ENCODE measurements at regions not wholly inside any gene's neighbourhood (a gene's known extent, or its start where the extent isn't known, plus 50 kb on each side); places are given as distances from the start of the nearest gene placed in this dataset.

- Histone ChIP-seq H3K9me1 (ENCODE audit: insufficient read depth, low read length) (no peaks in the 10 kb centered on the region), H2BK120ac (ENCODE audit: low read depth, low read length) (no peak overlapping the region), H4K20me1 (ENCODE audit: insufficient read depth, low read length) (no peaks in the 10 kb centered on the region), H3K27ac (ENCODE audit: insufficient read depth, low read length) (no peak overlapping the region), H3K4ac (ENCODE audit: low read depth, low read length) (no peak overlapping the region), H3K9me3 (ENCODE audit: control insufficient read depth, insufficient read depth, low read length) (no peaks in the 10 kb centered on the region; the same call in 1 of the 2 replicates), H2BK15ac (ENCODE audit: low read depth, low read length) (no peak overlapping the region), H2AK9ac (replicated peaks; ENCODE audit: low read depth, low read length, poor library complexity) (no peak overlapping the region), H3K27me3 (ENCODE audit: control insufficient read depth, insufficient read depth, low read length) (no peaks in the 10 kb centered on the region), H3K79me1 (ENCODE audit: low read depth in 1 of 2, low read length in 2 of 2) (no peaks in the 10 kb centered on the region), H3K4me2 (ENCODE audit: low read depth, low read length) (no peak overlapping the region), H3K23ac (ENCODE audit: low read depth, low read length) (no peak overlapping the region), H4K5ac (ENCODE audit: low read depth, low read length) (no peak overlapping the region), H4K91ac (ENCODE audit: insufficient read depth, low read depth, low read length) (no peak overlapping the region), H3K56ac (ENCODE audit: extremely low read depth, insufficient read depth, low read length) (no peak overlapping the region), H2AFZ (replicated peaks; ENCODE audit: low read length, poor library complexity) (no peak overlapping the region), H3K4me3 (ENCODE audit: insufficient read depth, low read depth, low read length) (no peak overlapping the region), H3K36me3 (ENCODE audit: control insufficient read depth, insufficient read depth, low read length) (no peaks in the 10 kb centered on the region), H2AK5ac (ENCODE audit: low read depth, low read length) (no peak overlapping the region), H4K8ac (ENCODE audit: low read depth in 2 of 2, low read length in 2 of 2) (no peak overlapping the region), H3K18ac (ENCODE audit: low read depth, low read length) (no peak overlapping the region), H3K14ac (replicated peaks; ENCODE audit: low read depth, low read length) (no peak overlapping the region), H3K9ac (ENCODE audit: low read depth, low read length) (no peak overlapping the region), H2BK5ac (ENCODE audit: low read depth, low read length, poor library complexity, severe bottlenecking) (no peak overlapping the region), H3K4me1 (ENCODE audit: control insufficient read depth, insufficient read depth, low read length) (no peaks in the 10 kb centered on the region), H2BK20ac (ENCODE audit: low read depth, low read length) (no peak overlapping the region)
- no TSS peak for BruUV-seq (replicated peaks)
- ChIA-PET POLR2A (ENCODE audit: unreplicated experiment) (no interaction called here), CTCF (no interaction called here)
- ATAC-seq (ENCODE audit: low read depth) = no peak
- no CpG with 5 or more reads among the region's 6 CpGs for WGBS, 2 experiments (ENCODE audit: extremely low coverage in 2 of 2, insufficient read length in 1 of 2)
- dilution Hi-C loops (cut with HindIII; ENCODE audit: low sequenced_read_pairs, unreplicated experiment) = no loop called here
- in situ Hi-C loops (cut with MboI; ENCODE audit: low sequenced_read_pairs) = no loop called here
- intact Hi-C loops (cut with micrococcal nuclease) = no loop called here
- DNase-seq = no peak
- no peak for TF ChIP-seq RCOR1 (IDR thresholded peaks at IDR 0.05; ENCODE audit: insufficient replicate concordance, low read length)
- TF ChIP-seq RAD21 (IDR thresholded peaks at IDR 0.05; ENCODE audit: low read length) = no peak
- TF ChIP-seq CHD1 (IDR thresholded peaks at IDR 0.05; ENCODE audit: low read depth, low read length) = no peak
- no peak for TF ChIP-seq MAFK (IDR thresholded peaks at IDR 0.05; ENCODE audit: low read depth, low read length)
- TF ChIP-seq RFX5 (IDR thresholded peaks at IDR 0.05; ENCODE audit: low read depth, low read length) = no peak
- TF ChIP-seq CTCF (conservative IDR thresholded peaks at IDR 0.05; ENCODE audit: low read depth, low read length) = no peak
- TF ChIP-seq MXI1 (IDR thresholded peaks at IDR 0.05; ENCODE audit: borderline replicate concordance, low read depth, low read length) = no peak
- no peak for TF ChIP-seq NFE2L2 (IDR thresholded peaks at IDR 0.05; ENCODE audit: low read depth, low read length)
- TF ChIP-seq SMC3 (IDR thresholded peaks at IDR 0.05; ENCODE audit: low read depth, low read length) = no peak
Measured at GRCh38 chr13:34779171-34779570, 162.9 kb upstream of the NBEA start.

Data from IMR-90 (cell line).